EH (cell line): ENCODE measurements at regions not wholly inside any gene's neighbourhood (a gene's known extent, or its start where the extent isn't known, plus 50 kb on each side); places are given as distances from the start of the nearest gene placed in this dataset.

Experiments
- DNase-seq: peaks from one replicate; pipeline ENCODE4 v3.0.0-alpha.2; 2015; ENCODE audit warnings: low read depth

DNA sequence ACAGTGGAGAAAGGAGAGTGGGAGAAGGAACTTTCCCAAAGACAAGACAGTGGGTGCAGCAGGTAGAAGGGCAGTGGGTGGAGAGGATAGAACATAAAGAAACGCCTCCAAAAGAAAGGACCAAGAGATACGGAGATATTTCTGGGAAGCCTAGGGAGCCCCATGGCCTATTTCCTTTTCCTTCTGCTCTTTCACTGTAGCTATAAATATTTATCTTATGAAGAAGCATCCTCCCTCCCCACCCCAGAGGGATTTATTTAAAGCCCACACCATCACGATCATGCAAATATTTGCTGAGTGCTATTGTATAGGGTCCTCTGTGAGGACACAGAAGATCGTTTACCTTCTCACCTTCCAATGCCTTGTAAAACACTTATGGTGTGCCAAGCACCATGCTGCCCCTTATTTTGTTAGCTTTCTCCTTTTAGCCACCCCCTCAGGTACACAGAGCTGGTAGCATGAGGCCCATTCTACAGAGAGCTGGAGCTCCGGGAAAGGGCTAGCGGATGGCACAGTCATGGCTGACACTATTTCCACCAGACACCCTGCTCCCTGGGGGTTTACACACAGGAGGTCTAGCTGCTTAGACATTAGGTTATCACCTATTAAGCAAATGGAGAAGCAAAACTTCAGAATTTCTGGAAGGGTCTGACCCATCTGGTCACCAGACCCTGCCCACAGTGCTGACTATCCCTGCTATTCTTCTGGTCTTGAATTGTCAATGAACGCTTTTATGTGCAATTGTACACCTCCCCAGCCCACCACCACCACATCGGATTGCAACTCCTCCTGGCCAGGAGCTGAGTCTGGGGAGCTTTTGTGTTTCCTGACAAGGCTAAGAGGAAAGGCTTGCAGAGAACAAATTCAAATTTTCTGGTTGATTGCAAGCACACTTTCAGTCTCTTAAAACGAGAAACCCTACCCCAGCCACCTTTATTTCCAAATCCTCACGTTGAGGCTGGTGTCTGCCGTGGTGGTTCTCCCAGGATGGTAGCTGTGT lies 91.8 kb upstream of the KLF7 start:
- DNase-seq, result peak; percentile 64

DNA sequence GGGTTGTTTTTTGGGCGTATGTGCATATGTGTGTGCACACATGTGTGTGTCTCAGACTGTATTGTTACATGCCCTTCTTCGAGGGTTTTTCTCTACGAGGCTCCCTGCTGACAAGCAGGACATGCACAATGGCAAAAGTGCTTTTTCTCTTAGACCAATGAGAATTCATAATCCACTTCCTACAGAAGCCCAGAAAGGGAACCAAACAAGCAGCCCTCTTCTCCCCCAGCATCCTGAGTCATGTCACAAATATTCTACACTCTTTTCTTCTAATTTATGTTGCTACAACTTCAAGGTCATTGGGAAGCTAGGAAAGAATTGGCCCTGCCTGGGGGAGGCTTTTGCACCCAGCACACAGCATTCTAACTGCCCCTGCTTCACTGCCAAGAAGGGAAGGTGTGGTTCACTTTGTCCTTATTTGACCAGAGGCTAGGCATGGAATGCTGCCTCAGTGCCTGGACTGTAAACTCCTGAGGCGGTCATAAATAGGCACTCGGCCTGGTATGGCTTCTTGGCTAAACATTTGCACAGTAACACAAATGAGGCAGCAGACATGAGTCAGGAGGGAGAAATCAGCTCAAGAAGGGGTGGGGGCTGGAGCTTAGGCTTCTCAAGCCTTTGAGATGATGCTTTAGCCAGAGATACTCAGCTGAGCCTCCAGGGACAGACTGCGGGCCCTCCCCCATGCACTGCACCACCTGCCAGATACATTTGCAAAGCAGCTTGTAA lies 92.7 kb upstream of the KLF7 start:
- DNase-seq, result peak; percentile 100

DNA sequence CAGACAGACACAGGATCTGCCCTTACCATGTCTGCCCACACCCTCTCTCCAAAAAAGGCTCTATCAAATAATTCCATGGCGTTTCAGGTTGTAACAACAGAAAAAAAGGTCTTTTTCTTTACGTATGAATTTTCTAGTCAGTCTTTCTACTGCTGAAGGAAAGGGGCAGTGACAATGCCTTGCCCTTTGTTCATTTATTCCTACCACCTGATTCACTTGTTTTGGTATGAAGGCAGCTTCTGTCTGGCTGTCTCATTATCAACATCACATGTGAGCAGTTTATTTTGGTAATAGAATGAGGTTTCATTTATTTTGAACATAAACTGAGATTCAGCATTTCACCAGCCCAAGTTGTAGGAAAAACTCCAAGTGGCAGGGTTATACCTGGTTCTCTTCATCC lies 94.3 kb upstream of the KLF7 start:
- DNase-seq, result peak; percentile 47

DNA sequence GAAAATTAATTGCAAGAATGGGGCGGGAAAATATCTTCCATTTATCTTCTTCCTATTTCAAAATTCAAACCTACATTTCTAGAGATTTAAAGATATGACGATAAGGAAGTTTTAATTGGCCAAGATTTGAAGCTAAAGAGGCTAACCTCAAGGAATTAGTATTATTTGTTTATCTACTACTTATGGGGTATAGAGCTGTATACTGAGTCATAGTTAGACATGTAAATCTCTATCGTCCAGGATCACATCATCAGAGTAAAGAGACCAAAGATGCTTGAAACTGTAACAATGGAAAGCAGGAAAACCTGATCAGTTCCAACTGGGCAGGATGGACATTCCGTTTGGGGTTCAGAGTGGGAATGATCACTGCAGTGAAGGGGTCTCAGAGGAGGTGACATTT lies 95.2 kb upstream of the KLF7 start:
- DNase-seq, result peak; percentile 80

DNA sequence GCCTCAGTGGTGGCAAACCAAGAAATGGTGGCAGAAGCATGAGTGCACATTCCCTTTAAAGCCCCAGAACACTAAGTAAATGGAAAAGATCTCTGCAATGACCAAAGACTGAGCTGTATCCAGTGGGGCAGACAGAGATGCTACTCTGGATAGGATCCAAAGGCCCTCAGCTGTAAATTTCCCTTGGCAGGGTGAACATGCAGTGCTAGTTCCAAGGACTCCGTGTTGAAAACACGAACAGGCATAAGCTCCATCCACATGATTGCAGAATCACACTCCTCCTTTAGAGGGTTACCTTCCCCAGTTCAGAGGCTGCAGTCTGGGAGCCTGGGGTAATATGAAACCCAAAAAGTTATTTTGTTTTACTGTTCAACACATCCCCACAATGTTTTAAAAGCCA lies 98.6 kb upstream of the KLF7 start:
- no peak for DNase-seq

DNA sequence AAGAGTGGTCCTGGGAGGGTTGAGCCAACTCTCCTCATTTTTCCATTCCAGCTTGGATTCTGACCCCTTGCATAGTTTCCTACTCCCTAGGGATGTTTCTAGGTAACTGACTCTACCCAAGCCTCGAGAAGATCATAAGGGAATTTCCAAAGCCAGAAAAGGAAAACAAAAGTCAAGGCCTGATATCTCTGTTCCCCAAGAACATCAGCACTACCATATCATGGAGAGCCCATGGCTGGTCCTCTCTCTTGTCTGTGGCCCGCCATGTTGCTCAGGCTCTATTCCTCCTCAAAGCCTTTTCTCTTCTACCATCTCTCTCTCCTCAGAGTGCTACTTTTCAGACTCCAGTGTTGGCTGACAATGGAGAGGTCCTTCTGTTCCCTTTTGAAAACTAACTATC lies 99.6 kb upstream of the KLF7 start:
- no peak for DNase-seq

DNA sequence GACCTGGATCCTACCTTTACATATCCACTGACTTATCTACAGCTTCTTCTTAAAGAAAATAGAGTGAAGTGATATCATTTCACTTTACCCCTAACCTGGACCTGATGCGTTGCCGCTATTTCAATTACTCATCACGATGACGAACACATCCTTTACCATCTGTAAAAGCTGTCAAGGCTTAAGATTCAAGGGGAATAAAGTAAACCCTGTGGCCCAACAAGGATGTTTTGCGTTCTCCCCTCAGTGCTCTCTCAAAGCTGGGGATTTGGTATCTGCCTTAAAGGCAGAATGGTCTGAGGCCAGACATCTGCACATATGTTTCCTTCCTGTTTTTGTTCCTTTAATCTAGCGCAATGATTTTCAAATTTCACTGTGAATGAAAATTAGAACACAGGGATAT lies 100.1 kb upstream of the KLF7 start:
- peak; percentile 78 for DNase-seq

DNA sequence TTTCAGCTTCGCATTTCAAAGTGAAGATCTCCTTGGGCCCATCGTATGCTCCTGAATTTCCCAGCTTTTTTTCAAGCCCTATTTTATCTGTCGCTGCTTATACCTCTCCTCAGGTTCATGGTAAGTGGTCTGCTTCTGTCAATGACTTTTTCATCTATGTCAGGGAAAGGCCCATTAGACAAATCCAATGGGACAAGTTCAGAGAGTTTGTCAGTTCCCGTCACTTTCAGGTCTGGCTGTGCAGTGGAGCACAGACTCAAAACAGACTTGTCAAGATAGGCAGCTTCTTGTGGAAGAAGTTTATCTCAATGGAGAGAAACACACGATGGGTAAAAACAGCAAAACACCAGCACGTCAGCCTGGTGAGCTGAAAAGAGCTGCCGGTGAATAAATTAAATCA lies 100.9 kb upstream of the KLF7 start:
- no peak for DNase-seq

DNA sequence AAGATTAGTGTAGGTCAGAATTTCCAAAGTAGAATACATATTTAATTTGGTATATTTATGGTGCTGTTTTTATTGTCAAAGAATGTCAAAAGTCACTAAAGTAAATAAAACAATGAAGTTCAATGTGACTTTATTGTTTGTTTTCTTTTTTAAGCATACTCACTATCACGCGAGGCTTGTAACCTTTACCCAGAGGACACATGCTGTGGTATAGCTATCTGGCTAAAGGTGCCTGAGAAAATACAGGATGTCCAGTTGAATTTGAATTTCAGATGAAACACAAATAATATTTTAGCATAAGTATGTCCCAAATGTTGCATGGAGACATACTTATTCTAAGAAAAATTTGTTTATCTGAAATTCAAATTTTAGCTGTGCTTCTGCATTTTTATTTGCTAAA lies 103.3 kb upstream of the KLF7 start:
- DNase-seq, result no peak

DNA sequence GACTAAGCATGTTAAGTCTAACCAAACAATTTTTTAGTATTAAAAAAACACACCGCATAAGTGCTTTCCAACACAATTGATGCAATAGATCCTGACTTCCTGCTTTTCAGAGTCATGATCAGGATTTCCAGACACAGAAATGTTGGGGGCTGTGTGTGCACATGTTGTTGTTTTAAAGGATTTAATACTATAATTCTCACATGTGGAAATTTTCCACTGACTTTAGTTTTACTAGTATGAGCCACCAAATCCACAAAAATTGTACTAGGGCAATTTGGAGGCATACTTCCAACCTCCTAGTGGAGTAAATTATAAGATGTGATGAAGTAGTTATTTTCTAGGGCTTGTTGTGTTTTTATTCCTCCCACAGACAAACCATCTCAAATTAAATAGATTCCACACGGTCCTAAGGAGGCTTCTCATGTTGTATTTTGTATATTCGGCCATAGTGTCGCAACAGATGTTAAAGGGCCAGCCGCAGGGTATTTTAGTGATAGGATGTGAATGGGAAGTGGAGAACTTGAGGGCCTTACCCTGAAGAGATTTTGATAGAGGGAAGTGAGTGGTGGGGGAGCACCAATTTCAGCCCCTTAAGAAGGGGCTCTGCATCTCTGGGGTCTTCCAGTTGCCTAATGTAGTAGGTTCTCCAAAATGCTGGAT lies 108.9 kb upstream of the KLF7 start:
- peak; percentile 64 for DNase-seq

DNA sequence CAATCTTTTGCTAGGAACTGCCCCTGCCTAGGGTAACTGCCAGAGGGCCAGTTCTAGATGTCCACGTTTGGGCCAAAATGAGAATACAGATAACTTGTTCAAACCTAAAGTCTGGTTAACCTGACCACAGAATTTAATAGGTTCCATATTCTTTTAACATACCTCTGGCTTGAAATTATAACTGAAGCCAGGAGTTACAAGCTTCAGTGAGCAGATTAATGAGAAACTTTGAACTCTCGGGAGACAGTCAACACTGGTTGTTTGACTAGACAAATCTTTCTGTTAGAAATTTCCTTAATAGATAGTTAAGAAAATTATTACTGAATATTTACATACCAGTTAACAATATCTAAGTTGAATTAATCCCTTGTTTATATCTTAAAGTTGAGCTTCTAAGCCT lies 110.0 kb upstream of the KLF7 start:
- DNase-seq, result no peak

DNA sequence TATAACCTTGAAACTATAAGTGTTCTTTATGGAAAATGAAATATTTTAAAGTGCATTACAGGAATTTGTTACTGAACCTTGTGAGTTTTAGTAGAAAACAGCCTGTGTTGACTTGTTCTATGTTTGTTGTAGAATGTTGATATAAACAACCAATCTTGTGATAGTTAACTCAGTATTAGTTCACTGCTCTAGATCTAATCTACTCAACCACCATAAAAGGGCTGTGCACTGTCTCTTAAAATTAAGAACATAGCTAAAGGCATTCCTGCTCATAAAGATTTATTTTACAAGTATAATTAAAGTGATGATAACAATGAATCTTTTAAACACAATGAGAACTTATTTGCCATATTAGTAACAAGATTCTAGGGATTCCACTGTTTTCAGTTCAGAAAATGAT lies 110.5 kb upstream of the KLF7 start:
- no peak for DNase-seq

DNA sequence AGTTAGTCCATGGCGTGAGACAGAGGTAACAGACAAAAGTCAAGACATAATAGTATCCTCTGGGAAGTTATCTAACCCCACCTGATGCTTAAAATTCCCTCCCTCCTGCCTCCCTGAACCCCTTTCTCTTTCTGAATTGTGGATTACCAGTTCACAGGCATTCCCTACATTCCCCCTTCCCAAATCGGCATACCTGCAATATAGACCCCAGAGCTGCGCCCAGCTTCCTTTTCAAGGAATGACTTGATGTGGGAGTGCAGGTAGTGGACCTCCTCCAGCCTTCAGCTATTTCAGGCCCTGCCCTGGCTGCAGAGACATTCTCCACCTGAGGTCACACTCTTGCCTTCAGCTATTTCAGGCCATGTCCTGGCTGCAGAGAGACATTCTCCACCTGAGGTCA lies 111.1 kb upstream of the KLF7 start:
- DNase-seq, result no peak

DNA sequence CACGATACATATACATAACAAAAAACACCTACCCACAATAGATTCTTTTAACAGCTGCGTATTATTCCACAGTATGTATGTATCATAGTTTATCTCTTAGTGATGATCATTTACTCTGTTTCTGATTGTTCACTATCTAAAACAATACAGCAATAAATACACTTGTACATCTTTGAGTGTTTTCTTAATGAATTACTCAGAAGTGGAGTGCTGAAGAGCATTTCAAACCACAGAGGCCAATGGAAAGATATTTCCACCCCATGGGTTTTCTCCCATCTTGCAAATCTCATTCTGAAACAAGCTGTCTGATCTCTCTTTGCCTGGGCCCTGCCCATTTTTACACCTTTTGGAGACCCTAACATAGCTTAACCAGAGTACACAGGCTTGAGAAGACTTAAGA lies 113.8 kb upstream of the KLF7 start:
- DNase-seq, result no peak

DNA sequence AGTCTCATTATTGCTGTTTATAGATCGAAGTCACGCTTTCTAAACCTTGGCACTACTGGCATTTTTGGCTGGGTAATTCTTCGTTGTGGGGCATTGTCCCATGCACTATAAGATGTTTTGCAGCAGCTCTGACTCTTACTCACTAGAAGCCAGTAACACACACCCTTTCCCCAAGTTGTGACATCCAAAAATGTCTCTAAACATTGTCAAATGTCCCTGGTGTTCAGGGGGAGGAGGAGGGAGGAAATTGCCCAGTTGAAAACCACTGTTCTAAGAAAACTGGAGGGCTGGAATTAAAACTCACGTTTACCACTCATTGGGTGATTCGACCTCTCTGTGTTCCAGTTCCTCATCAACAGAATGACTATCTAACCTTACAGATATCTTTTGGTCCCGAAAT lies 115.7 kb upstream of the KLF7 start:
- no peak for DNase-seq

DNA sequence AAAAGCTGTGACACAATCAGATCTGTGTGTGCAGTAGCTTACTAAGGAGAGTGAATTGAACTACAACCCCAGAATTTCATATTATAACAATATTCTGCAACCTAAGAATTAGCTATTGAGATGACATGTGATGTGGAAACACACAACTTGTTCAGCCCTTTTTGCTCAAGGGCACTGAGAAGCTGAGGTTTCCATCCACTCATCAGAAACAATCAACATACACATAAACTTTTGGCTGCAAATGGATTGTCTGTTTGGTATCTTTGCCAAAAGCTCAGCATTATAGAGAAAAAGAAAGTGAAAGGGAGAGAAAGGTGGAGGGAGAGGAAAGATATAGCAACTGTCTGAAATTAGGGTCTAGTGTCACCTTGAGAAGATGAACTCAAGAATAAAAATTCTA lies 117.2 kb upstream of the KLF7 start:
- peak; percentile 54 for DNase-seq

DNA sequence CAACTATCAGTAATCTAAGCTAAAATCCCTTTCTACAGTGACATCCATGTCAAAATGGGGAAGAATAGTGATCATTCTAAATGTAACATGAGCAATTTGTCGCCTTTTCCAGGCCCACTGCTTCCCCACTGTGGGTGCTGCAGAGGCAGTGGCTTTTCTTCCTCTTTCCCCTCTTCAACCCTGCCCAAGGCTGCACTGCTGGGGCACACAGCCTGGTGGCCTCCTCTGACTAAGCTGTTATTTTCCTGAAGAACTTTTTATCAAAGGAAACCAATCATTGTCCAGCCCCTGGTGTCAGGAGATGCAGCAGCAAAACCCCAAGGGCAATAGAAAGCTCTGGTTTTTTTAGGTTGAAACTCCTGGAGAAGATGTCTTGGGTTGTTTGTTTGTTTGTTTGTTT lies 117.6 kb upstream of the KLF7 start:
- peak; percentile 38 for DNase-seq

DNA sequence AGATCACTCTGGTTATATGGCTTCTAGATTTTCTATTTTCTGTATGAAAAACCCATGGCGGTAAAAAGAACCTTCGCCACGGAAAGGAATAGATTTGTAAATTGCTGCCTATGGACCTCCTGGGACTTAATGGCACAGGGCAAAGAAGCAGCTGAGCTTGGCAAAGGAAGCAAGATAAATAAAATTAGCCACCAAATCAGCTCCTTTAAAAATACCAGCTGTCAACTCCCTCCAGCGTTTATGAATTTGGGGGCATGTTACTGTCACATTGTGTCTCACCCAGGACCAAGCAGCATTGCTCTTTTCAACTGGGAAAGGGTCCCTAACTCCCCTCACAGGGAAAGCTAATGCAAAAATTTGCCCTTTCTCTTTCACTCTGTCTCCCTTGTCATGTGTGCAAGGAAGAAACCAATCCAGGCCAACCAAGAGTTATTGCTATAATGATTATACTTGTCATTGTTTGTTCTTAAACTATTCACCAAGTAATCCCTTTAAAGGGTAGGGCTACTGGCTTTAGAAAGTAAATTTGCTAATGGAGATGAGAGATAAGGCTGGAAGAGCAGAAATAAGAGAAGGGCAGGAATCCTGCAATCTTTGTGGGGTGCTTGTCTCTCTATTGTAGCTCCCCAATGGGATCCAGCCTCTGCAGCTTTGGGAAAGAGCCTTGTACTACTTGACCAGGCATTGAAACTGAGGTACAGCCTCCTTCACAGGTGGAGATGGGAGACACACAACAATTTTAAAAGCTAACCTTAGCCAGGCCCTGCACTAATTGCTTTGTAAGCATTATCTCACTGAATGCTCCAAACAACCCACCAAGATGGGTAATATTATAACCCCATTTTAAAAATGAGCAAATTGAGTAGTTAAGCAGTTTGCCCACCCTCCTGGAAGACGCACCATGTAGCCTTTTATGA lies 119.1 kb upstream of the KLF7 start:
- peak; percentile 58 for DNase-seq

DNA sequence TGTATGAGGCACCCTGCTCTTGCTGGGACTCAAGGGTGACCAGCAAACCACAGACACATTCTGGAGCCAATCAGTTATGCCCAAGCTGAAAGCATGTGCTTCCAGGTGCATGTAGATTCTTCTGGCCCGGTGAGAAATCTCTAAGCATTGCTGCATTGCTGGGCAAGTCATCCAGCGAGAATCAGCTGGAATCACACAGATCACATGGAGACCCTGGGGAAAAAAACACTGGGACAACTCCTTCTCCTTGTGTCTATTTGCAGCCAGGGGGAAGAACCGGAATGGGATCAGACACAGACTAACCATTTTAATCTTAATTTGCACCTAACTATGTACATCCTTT lies 119.7 kb upstream of the KLF7 start:
- peak; percentile 31 for DNase-seq

DNA sequence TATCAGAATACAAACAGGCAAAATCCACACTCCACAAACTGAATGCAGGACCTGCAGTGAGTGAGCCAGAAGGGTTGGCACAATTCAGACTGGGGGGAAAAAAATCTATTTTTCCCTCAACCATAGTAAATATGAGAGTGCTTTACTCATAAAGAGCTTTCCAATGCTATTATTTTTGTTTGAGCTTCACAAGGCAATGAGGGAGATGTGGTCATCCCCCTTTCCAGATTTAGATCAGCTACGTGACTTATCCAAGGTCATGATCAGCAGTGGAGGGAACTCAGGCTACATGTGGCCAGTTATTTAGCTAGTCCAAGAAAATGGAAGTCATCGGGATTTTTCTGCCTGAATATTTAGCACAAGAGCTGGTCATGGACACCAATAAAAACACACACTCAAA lies 120.4 kb upstream of the KLF7 start:
- DNase-seq, result no peak

DNA sequence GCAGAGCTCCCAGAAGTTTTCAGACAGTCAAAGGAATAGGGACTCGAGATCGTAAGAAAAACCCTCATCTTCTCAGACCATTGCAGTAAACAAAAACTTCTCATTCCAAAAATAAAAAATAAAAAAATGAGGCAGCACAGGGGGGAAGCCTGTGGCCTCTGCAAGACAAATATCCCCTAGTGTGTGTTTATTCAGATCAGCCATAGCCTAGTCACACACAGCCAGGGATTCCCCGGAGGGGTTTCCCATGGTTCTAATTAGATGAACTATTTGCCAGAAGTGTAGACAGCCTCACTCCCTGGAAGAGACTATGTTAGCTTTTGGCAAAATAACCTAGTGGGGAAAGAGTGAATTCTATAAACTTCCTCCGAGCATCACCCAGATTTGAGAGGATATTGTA lies 122.9 kb upstream of the KLF7 start:
- peak; percentile 45 for DNase-seq
